SHP77 (cell line): ENCODE measurements at regions not wholly inside any gene's neighbourhood (a gene's known extent, or its start where the extent isn't known, plus 50 kb on each side); places are given as distances from the start of the nearest gene placed in this dataset.
"Not testable (repeated sequence)": the region's sequence is repeated elsewhere in the genome, so short reads cannot be mapped to it uniquely, and the experiment has no call there.

Experiments used
- DNase-seq, 2 experiments: peaks; one replicate each; lab custom pipeline; 2025; lab: John Stamatoyannopoulos, UW

DNA sequence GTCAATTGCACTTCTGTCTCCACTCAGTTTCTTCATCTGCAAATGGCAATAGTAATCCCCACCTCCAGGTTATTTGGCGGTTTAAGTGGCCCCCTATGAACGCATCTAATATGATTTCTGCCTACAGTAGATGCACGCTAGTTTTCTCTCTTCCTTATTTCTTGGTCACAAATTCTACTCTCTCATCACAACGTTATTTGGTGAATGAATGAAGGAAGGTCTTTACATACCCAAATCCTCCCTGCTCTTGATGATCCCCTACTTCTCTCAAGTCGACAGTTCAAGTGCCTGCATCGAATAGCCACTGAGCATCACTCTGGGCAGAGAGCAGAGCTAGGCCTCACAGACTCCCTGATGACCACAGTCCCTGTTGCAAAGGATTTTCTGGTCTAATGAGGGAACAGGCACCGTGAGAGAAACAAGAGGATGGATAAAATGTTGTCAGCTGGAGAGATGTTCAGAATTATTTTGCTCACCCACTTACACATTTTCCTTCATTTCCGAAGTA, 181.2 kb upstream of the SMAD3 start:
- DNase-seq, result no peak

DNA sequence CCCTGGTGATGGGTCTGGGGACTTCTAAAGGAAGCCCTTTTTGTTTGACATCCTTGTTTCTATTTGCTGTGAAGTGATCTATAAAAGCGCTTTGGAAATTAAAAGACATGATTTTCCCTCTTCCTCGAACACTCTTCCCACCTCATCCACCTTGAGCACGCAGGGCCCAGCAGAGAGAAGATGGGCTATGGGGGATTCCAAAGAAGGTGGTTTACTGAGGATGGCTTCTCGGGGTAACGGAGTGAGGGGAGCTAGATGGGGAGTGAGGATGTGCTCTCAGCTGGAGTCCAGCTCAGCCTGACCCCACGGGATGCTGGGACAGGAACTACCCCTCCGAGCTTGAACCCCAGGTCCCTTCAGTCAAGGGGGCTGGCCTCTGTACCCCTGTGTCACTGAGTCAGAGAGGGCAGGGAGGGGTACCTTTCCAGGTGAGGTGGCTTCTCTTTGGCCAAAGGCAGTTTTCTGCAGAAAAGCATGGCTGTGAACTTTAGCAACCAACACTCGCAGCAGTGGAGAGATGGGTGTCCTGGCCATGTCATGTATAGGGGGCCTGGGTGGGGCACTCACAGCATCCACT, 180.7 kb upstream of the SMAD3 start:
- DNase-seq, result no peak

DNA sequence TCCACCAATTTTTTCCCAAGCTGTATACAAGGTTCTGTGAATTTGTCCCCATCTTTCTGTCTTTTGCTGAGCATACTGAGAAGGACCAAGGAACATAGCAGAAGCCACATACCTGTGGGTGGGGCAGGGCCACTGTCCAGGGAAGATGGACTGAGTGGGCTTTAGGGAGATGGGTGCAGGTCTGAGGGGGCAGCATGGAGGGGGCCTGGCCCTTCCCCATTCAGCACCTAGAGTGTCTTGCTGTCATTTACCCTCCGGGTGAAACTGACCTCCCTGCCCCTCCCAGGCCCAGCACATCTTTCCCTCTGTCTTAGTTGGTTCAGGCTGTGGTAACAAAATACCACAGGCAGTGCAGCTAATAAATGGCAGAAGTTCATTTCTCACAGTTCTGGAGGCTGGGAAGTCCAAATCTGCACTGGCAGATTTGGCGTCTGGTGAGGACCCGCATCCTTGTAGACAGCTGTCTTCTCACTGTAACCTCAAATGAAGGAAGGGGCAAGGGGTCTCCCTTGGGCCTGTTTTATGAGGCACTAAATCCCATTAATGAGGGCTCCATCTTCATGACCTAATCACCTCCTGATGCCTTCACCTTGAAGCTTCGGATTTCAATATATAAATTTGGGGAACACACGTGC, 180.0 kb upstream of the SMAD3 start:
- no peak for DNase-seq

DNA sequence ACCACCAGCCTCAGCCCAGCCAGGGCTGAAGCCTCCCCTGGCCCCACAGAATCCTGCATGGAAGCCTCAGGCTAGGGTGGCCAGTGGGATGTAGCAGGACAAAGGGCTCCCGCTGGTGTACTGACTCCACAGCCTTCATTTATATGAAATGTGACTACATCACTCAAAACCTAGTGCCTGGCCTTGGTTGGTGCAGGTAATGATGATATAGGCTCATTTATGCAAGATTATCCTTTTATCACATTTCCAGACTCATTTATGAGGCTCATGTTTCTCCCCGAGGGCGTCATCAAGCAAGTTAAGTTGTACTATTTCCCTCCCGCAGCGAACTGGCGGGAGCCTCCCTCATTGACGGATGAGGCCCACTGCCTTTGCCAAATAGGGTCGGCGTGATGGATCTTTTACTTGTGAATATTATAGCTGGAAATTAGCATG, 179.1 kb upstream of the SMAD3 start:
- DNase-seq, result no peak

DNA sequence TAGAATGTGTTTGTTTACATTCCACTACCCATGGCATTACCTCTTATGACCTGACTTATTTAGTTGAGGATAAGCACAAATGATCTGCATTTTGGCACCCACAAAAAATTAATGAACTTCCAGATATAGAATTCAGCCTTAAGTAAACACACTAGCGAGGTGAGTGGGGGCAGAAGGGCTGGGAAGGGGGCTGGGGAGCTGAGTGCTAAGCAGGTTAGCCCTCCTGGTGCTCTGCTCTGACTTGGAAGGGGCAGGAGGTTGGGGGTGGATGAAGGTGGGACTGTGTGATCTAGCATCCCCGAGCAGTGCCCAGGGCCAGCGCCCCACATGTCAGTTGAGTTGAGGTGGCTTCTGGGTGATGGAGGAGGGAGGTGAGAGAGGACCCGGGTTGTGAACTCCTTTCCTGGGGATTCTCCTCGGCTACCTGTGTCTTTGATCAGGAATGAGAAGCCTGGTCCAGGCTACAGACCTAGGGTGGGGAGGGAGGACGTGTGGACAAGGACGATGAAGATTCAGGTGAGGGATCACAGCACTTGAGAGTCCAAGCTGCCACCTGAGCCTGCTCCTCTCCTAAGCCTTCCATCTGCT, 178.6 kb upstream of the SMAD3 start:
- no peak for DNase-seq

DNA sequence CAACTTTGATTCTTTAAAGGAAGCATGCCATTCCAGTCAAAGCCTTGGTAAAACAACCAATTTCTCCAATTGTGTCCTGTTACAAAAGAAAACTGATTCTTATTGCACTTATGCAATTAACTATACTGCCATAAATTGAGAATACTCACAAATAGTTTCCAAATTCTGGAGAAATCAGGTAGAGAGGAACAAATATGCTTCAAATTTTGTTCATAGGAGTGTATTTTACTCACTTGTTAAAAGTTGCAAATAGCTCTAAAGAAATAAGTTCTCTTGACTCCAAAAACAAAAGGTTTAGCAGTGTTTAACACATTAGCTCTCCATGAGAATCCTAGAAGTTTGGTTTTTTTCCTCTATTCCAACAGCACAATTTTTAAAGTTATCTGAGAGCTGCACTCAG, 176.1 kb upstream of the SMAD3 start:
- DNase-seq, result not testable (repeated sequence)

DNA sequence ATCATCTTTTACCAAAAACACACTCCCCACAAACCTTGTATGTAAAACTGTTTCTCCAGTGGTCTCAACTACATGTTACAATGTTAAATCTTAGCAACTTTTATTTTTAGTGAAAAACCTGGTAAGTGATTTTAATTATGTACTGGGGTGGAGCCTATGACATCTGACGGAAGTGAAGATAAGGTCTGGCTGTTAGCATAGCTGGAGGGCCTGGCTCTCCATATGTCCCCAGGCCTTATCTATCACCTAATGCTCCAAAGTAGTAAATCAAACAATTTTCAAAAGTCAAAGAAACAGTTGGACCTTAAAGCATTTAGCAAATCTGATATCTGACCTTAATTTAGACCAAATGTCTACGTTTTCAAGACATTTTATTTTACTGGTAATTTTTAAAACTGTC, 173.6 kb upstream of the SMAD3 start:
- no peak for DNase-seq

DNA sequence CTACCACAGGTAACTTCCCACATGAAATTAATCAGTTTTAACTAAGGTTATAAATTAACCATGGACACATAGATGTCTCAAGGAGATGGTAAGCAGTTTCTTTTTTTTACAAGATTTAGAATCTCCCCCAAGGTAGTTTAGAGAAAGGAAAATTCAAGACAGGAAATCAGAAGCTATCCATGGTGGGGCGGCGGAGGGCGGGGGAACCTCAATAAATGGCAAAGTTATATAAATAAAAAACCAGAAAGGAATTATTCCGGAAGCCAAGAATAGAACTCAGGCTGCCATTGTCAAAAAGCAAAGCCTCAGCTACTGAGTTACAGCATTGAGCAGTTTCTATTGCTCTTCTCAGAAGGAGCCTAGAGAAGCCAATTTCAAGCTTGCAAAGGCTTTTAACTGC, 172.1 kb upstream of the SMAD3 start:
- no peak for DNase-seq

DNA sequence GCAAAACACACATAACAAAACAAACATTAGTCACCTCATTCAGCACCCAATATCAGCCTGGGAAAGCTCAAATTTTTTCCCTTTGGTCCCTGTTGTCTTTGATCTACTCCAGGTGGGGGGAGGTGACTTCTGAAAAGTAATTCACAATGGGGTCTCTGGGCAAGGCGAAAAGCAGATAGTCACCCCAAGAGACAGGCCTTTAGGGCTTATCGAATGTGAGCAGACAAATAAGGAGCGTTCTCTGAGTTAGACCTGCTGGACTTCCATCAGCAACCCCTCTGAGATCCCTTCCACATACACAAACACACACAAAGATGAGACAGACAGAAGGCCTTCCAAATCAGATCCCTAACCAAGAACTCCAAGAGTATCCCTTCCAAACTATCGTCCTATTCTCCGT, 171.0 kb upstream of the SMAD3 start:
- DNase-seq, result no peak

DNA sequence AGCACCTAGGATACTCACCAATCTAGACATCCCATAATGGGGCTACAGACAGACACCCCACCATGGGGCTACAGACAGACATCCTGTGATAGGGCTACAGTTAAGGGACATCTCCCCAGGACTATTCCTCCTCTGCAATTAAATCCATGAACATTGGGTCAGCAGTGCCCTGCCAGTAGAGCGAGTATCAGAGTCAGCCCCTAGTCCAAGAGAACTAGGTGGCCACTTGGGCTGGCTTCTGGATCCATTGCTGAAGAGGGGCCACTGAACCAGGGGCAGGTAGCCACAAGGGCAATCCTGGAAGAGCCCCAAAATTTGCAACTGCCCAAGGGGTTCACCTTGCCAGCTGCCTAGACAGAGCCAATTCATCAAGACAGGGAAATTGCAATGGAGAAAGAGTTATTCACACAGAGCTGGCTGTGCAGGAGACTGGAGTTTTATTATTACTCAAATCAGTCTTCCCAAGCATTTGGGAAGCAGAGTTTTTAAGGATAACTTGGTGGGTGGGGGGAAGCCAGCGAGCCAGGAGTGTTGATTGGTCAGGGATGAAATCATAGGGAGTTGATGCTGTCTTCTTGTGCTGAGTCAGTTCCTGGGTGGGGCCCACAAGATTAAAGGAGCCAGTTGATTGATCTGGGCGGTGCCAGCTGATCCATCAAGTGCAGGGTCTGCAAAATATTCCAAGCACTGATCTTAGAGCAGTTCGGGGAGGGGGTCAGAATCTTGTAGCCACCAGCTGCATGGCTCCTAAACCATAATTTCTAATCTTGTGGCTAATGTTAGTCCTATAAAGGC, 170.2 kb upstream of the SMAD3 start:
- no peak for DNase-seq

DNA sequence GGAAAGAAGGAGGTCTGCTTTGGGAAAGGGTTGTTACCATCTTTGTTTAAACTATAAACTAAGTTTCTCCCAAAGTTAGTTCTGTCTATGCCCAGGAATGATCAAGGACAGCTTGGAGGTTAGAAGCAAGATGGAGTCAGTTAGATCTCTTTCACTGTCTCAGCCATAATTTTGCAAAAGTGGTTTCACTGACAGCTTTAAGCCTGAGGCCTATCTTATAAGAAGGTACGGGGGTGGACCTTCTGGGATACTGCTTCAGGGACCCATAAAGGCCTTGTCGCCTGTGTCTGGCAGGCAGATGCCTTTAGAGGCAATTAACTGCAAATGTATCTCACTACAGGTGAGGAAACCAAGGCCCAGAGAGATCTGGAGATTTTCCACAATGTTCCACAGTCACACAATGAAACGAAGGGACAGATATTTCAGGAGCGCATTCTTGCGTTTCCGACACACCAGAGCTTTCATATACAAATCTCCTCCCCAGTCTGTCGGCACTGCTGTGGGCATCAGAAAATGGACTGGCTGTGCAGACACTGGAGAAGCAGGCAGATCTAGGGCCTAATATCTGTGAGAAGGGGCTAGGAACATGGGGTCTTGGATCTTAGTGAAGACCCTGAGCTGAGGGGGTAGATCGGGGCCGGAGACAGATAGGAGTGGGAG, 169.5 kb upstream of the SMAD3 start:
- DNase-seq, result no peak

DNA sequence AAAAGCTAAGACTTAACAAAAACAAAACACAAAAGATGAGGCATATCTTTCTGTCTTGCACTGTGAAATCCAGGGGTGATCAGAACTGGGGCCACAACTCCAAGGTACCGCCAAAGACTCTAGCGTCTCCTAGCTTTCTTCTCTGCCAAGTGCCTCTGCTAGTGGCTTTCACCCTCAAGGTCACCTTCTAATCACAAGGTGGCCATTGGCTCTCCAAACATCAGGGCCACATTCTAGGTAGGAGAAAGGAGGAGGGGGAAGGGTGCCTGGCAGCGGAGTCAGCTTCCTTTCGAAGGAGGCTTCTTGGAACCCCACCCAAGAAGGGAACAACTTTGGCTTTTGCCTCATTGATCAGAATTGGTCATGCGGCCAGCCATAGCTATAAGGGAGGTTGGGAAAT, 168.8 kb upstream of the SMAD3 start:
- DNase-seq, result no peak

DNA sequence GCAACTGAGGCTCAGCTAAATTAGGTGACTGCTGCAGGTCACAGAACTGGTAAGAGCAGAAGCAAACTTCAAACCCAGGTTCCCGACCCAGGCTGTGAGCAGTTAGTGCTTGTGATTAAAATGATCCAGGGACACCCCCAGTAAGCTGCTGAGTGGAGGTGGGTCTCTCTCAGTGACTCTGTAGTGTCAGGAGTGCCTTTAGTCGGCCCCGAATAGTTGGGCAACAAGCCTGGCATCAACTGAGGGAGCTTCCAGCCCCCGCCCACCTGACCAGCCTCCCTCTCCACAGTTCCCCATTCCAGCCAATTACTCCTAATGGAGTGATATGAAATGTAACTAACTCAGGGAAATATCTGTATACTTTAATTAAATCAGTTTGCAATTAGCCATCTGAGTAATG, 168.0 kb upstream of the SMAD3 start:
- no peak for DNase-seq

DNA sequence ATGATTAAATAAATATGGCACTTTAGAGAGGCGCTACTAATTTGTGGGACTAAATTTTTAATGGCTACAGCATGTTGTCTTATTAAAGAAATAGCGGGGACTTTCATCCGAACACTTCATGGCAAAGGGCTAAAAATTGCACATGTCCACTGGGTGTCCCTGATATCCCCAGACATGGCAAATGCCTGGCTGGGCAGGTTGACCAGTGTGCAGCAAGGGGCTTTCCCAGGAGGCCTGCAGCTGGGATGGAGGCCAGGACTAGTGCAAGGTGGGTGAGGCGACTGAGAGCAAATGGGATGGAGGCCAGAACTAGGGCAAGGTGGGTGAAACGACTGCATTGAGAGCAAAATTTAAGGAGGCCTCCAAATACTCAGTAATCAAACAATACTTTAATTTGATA, 167.4 kb upstream of the SMAD3 start:
- no peak for DNase-seq

DNA sequence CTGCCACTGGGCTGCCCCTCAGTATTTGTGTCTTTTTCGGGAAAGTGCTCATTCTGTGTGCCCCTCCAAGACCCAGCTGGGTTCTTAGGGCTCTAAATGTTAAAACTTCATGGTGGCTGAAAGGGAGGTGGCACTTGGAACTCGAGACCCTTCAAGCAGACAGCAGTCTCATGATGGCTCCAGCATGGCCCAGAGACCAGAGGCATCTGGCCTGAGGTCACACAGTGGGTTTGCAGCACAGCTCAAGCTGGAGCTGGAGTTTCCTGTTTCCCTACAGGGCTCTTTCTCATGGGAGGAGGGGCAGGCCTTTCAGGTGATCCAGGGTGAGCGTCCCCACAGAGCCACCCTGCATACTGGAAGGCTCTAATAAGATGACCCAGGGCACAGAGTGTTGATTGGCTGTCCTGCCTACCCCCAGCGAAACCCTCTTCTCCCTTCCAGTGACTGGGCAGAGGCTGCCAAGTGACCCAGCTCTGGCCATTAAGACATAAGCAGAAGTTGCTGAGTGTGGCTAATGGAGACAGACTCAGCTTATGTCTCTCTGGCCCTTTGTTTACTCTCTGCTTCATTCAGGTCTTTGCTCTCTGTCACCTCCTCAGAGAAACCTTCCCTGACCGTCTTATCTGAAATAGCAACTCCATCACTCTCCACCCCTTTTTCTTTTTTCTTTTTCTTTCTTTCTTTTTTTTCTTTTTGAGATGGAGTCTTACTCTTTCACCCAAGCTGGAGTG, 166.6 kb upstream of the SMAD3 start:
- DNase-seq, result no peak

DNA sequence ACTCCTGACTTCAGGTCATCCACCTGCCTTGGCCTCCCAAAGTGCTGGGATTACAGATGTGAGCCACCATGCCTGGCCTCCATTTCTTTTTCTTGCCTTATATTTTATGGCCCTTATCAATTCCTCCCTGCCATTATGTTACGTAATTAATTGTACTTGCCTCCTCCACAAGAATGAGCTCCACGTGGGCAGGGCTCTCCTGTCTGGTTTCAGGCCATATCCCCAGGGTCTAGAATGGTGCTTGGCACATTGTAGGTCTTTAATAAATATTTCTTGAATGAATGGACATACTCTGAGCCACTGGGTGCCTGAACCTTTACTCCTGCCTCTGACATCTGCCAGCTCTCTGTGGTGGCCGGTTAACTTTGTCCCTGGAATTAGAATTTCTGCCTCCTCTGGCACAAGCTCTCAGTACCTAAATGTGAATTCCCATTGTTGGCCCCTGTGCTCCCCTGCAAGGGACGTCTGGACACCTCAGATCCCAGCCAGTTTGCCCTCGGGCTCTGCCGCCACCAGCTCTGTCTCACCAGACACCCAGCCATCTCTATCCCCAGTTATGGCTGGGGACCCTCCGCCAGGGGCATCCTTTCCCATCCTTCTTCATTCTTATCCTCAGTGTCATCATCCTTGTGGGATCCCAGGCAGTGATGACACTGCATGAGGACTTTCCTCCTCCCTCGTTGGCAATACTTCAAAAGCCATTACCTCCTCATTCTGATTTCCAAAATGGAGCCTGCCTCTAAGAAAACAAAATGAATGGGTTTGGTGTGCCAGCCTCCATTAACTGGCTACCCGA, 165.6 kb upstream of the SMAD3 start:
- no peak for DNase-seq

DNA sequence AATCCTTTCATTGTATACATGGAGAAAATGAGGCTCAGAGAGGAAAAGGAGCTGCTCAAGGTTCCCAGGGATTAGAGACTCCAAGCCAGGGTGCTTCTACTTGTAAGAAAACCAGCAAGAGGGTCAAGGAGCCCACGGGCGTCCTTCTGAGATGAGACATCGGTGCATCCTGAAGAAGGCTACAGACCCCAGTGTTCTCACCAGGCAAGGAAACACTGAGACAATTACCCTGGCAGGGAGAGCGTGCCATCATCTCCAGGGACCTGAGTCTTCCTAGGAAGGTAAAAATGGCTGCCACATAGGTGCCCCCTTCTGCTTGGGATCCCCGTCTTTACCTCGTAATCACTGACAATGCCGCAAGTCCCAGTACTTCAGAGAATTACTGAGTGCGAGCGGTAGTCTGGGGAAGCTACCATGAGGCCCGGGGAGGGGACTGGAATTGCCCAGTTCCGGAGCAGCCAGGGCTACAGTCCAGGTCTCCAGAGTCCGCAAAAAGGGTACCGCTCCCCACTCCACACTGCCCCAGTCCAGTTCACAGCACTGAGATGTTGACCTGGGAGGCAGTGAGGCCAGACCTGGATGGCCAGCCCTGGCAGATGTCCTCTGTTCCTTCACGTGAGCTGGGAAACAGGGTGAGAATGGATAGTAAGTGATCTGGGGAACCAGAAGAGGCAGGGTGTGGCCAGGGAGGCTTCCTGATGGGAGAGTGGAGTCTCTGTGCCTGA, 164.7 kb upstream of the SMAD3 start:
- no peak for DNase-seq

DNA sequence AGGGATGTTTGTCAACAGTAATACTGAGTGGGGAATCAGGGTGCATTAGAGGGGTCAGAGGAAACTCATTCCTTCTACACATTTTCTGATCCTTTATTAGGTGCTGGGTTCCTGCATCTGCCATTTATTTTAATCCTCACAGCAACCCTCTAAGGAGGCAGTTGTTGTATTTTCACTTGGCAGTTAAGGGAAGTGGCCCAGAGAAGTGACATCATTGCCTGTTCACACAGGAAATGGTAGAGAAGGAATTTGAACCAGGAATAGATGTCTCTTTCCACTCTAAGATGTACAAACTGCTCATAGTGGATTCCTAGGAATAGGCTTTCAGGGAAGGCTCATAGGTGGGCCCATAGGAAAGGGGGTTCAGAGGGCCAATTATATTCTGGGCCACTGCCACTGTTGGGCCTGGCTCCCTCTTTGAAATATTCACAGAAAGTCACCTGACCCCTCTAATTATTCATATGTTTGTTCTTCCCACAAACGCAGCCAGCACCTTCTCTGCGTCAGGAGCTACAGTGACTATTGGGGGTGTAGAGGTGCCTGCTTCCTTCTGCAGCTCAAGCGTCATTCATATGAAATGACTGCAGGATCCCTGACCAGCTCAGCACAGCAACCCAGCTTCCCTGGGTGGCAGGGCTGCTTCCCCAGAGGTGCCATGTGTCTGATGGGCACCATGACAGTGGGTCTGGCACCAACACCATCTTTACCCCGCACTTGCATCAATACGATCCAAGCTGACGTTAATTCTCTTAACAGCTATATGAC, 163.9 kb upstream of the SMAD3 start:
- DNase-seq, result no peak

DNA sequence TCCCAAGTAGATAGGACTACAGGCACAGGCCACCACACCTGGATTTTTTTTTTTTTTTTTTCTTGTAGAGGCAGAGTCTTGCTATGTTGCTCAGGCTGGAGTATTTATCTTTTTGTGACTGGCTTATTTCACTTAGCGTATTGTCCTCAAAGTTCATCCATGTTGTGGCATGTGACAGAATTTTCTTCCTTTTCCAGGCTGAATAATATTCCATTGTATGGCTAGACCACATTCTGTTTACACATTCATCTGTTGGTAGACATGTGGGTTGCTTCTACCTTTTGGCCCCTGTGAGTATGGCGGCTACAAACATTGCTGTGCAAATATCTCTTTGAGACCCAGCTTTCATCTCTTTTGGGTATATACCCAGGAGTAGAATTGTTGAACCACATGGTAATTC, 160.2 kb upstream of the SMAD3 start:
- no peak for DNase-seq
